Activated T-cell treated with anti-CD3 and anti-CD28 coated beads, Interleukin-2, amount 50 U/mL, for 24 hours (primary cell): ENCODE measurements at regions not wholly inside any gene's neighbourhood (a gene's known extent, or its start where the extent isn't known, plus 50 kb on each side); places are given as distances from the start of the nearest gene placed in this dataset.

ENCODE experiments used
- DNase-seq: peaks from one replicate; pipeline ENCODE4 v3.0.0-alpha.2; 2020
- H3K27ac Mint-ChIP-seq: 2 replicates; pipeline ENCODE4 v1.8.0; 2020; ENCODE audit warnings: mild to moderate bottlenecking, mixed read lengths
- H3K27me3 Mint-ChIP-seq: 2 replicates; pipeline ENCODE4 v1.8.0; 2020; ENCODE audit warnings: mixed read lengths
- H3K36me3 Mint-ChIP-seq: 2 replicates; pipeline ENCODE4 v1.8.0; 2020; ENCODE audit warnings: low read depth, mixed read lengths
- H3K4me1 Mint-ChIP-seq: 2 replicates; pipeline ENCODE4 v1.8.0; 2020; ENCODE audit warnings: low read depth, mixed read lengths
- H3K4me3 Mint-ChIP-seq: 2 replicates; pipeline ENCODE4 v1.8.0; 2020; ENCODE audit warnings: mild to moderate bottlenecking, moderate library complexity, mixed read lengths
- H3K9me3 Mint-ChIP-seq: 2 replicates; pipeline ENCODE4 v1.8.0; 2020; ENCODE audit warnings: mixed read lengths

- Mint-ChIP-seq H3K27ac (no peak overlapping the region), H3K4me3 (no peak overlapping the region), H3K36me3 (no peaks in the 10 kb centered on the region), H3K27me3 (peaks cover 30% of the 10 kb centered on the region), H3K9me3 (peaks cover 8% of the 10 kb centered on the region), H3K4me1 (peaks cover 12% of the 10 kb centered on the region)
- DNase-seq, result no peak
Observed at GRCh38 chr9:88049677-88050307, 75.5 kb upstream of the CDK20 start.

- Mint-ChIP-seq H3K4me3 (no peak overlapping the region), H3K27me3 (peaks cover 38% of the 10 kb centered on the region), H3K9me3 (peaks cover 13% of the 10 kb centered on the region), H3K36me3 (peaks cover 2% of the 10 kb centered on the region), H3K27ac (no peak overlapping the region), H3K4me1 (peaks cover 12% of the 10 kb centered on the region)
- DNase-seq, result no peak
Observed at GRCh38 chr9:88046542-88046941, 72.2 kb upstream of the CDK20 start.

DNA sequence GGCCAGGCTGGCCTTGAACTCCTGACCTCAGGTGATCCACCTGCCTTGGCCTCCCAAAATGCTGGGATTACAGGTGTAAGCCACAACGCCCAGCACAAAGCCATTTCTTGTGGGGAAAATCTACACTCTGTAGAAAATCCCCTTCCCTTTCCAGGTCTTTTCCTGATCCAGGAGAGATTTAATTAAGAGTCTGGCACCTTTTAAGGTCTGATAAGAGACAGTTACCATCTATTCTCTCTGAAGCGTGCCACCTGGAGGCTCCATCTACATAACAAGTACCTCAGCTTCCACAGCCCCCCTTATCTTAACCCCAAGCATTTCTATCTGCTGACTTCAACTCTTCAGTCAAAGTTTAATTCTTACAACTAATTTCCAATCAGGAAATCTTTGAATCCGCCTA is 71.4 kb upstream of the CDK20 start:
- H3K27ac Mint-ChIP-seq, result no peak overlapping the region
- peaks cover 12% of the 10 kb centered on the region for H3K4me1 Mint-ChIP-seq
- H3K36me3 Mint-ChIP-seq, result peaks cover 2% of the 10 kb centered on the region
- peaks cover 13% of the 10 kb centered on the region for H3K9me3 Mint-ChIP-seq
- no peak overlapping the region for H3K4me3 Mint-ChIP-seq
- peaks cover 37% of the 10 kb centered on the region for H3K27me3 Mint-ChIP-seq
- DNase-seq, result no peak

GRCh38 chr9:88044200-88044599 is 69.9 kb upstream of the CDK20 start:
- Mint-ChIP-seq H3K4me3 (no peak overlapping the region), H3K27me3 (peaks cover 38% of the 10 kb centered on the region), H3K9me3 (peaks cover 15% of the 10 kb centered on the region), H3K4me1 (peaks cover 7% of the 10 kb centered on the region), H3K36me3 (peaks cover 2% of the 10 kb centered on the region), H3K27ac (no peak overlapping the region)
- DNase-seq, result no peak

- H3K27me3 Mint-ChIP-seq, result peaks cover 38% of the 10 kb centered on the region
- peaks cover 2% of the 10 kb centered on the region for H3K36me3 Mint-ChIP-seq
- peaks cover 17% of the 10 kb centered on the region for H3K9me3 Mint-ChIP-seq
- H3K4me3 Mint-ChIP-seq, result no peak overlapping the region
- peaks cover 3% of the 10 kb centered on the region for H3K4me1 Mint-ChIP-seq
- DNase-seq, result no peak
- no peak overlapping the region for H3K27ac Mint-ChIP-seq
Observed at GRCh38 chr9:88043647-88044046, 69.3 kb upstream of the CDK20 start.

GRCh38 chr9:88041447-88041846 is 67.1 kb upstream of the CDK20 start:
- H3K27me3 Mint-ChIP-seq, result peaks cover 20% of the 10 kb centered on the region
- no peak for DNase-seq
- H3K27ac Mint-ChIP-seq, result no peak overlapping the region
- H3K36me3 Mint-ChIP-seq, result peaks cover 2% of the 10 kb centered on the region
- H3K4me1 Mint-ChIP-seq, result no peaks in the 10 kb centered on the region
- H3K9me3 Mint-ChIP-seq, result peaks cover 32% of the 10 kb centered on the region
- no peak overlapping the region for H3K4me3 Mint-ChIP-seq

- H3K27me3 Mint-ChIP-seq, result peaks cover 18% of the 10 kb centered on the region
- no peak for DNase-seq
- H3K27ac Mint-ChIP-seq, result no peak overlapping the region
- no peaks in the 10 kb centered on the region for H3K4me1 Mint-ChIP-seq
- H3K36me3 Mint-ChIP-seq, result no peaks in the 10 kb centered on the region
- peaks cover 25% of the 10 kb centered on the region for H3K9me3 Mint-ChIP-seq
- H3K4me3 Mint-ChIP-seq, result no peak overlapping the region
Observed at GRCh38 chr9:88037285-88037845, 63.0 kb upstream of the CDK20 start.

DNA sequence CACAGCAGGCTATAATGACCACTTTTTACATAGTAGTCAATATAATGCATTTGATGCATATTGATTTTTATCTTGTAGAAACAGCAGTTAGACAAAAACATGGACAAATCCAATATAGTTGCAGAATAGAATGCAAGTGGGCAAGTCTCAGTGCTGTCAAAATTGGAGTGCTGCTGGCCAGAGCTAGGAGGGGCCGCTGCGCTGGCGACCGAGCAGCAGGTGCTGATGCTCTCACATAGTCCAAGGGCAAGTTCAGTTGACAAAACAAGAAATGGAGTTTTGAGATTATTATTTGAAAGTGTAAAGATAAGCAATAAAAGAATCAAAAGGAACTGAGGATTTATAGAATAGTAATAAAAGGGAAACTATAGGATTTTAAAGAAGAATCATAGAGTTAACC is 60.6 kb upstream of the CDK20 start:
- no peaks in the 10 kb centered on the region for H3K36me3 Mint-ChIP-seq

DNA sequence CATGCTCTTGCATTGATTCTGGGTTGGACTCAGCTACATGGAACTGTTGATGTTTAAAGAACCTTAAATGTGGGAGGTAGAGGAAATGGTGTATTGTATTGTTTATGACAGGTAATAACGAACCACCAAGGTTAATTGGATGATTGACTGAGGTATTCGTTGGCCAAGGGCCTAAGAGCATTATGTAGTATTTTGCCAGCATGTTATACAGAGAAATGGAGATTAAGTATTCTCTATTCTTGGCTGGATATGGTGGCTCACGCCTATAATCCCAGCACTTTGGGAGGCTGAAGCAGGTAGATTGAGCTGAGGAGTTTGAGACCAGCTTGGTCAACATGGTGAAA is 59.0 kb upstream of the CDK20 start:
- peaks cover 19% of the 10 kb centered on the region for H3K9me3 Mint-ChIP-seq
- H3K27ac Mint-ChIP-seq, result no peak overlapping the region
- H3K27me3 Mint-ChIP-seq, result peaks cover 27% of the 10 kb centered on the region
- no peaks in the 10 kb centered on the region for H3K4me1 Mint-ChIP-seq
- no peaks in the 10 kb centered on the region for H3K36me3 Mint-ChIP-seq
- no peak overlapping the region for H3K4me3 Mint-ChIP-seq
- DNase-seq, result no peak

More for the DNA sequence above, 60.6 kb upstream of the CDK20 start:
- Mint-ChIP-seq H3K4me1 (no peaks in the 10 kb centered on the region), H3K27ac (no peak overlapping the region), H3K4me3 (no peak overlapping the region), H3K9me3 (peaks cover 24% of the 10 kb centered on the region), H3K27me3 (peaks cover 24% of the 10 kb centered on the region)
- DNase-seq, result no peak

GRCh38 chr9:88028338-88028737 is 54.0 kb upstream of the CDK20 start:
- no peak for DNase-seq
- Mint-ChIP-seq H3K9me3 (no peaks in the 10 kb centered on the region), H3K4me1 (no peaks in the 10 kb centered on the region), H3K27me3 (peaks cover 21% of the 10 kb centered on the region), H3K27ac (no peak overlapping the region), H3K36me3 (no peaks in the 10 kb centered on the region), H3K4me3 (no peak overlapping the region)

- Mint-ChIP-seq H3K4me1 (no peaks in the 10 kb centered on the region), H3K9me3 (no peaks in the 10 kb centered on the region), H3K27me3 (peaks cover 10% of the 10 kb centered on the region)
Observed at GRCh38 chr9:88026118-88026479, 51.8 kb upstream of the CDK20 start.

GRCh38 chr9:88025411-88026117 is 51.2 kb upstream of the CDK20 start:
- no peaks in the 10 kb centered on the region for H3K9me3 Mint-ChIP-seq
- no peaks in the 10 kb centered on the region for H3K36me3 Mint-ChIP-seq
- H3K4me1 Mint-ChIP-seq, result no peaks in the 10 kb centered on the region
- no peak for DNase-seq
- H3K27ac Mint-ChIP-seq, result no peak overlapping the region
- no peak overlapping the region for H3K4me3 Mint-ChIP-seq
- H3K27me3 Mint-ChIP-seq, result peaks cover 9% of the 10 kb centered on the region

More at GRCh38 chr9:88026118-88026479, 51.8 kb upstream of the CDK20 start:
- Mint-ChIP-seq H3K4me3 (no peak overlapping the region), H3K36me3 (no peaks in the 10 kb centered on the region), H3K27ac (no peak overlapping the region)
- DNase-seq, result no peak

- Mint-ChIP-seq H3K4me3 (no peak overlapping the region), H3K4me1 (no peaks in the 10 kb centered on the region), H3K9me3 (no peaks in the 10 kb centered on the region), H3K27ac (no peak overlapping the region), H3K36me3 (no peaks in the 10 kb centered on the region), H3K27me3 (peaks cover 6% of the 10 kb centered on the region)
- DNase-seq, result no peak
Observed at GRCh38 chr9:88024896-88025295, 50.6 kb upstream of the CDK20 start.
